ENCODE measurements at regions not wholly inside any gene's neighbourhood (a gene's known extent, or its start where the extent isn't known, plus 50 kb on each side); places are given as distances from the start of the nearest gene placed in this dataset.

GRCh38 chr6:104046426-104046825 is 813.3 kb downstream of the HACE1 start:
- DNase-seq: no peak
- Histone ChIP-seq H3K27ac (no peak overlapping the region), H3K36me3 (no peaks in the 10 kb centered on the region), H3K4me1 (no peaks in the 10 kb centered on the region), H3K9me3 (no peaks in the 10 kb centered on the region), H3K27me3 (no peaks in the 10 kb centered on the region), H3K4me3 (no peak overlapping the region)
- 19 to 38% (median 26%) methylated on average over 2 of the region's 2 CpGs for WGBS, 5 donors
- intact Hi-C loops (cut with DNase I; ENCODE audit: low total_unique reads): no loop called here
- TF ChIP-seq POLR2A (IDR thresholded peaks at IDR 0.05) (no peak), EP300 (IDR thresholded peaks at IDR 0.05) (no peak), POLR2AphosphoS5 (IDR thresholded peaks at IDR 0.05) (no peak)
- TF ChIP-seq, protein P1, sequence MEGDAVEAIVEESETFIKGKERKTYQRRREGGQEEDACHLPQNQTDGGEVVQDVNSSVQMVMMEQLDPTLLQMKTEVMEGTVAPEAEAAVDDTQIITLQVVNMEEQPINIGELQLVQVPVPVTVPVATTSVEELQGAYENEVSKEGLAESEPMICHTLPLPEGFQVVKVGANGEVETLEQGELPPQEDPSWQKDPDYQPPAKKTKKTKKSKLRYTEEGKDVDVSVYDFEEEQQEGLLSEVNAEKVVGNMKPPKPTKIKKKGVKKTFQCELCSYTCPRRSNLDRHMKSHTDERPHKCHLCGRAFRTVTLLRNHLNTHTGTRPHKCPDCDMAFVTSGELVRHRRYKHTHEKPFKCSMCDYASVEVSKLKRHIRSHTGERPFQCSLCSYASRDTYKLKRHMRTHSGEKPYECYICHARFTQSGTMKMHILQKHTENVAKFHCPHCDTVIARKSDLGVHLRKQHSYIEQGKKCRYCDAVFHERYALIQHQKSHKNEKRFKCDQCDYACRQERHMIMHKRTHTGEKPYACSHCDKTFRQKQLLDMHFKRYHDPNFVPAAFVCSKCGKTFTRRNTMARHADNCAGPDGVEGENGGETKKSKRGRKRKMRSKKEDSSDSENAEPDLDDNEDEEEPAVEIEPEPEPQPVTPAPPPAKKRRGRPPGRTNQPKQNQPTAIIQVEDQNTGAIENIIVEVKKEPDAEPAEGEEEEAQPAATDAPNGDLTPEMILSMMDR (IDR thresholded peaks at IDR 0.05): no peak

- intact Hi-C loops (cut with DNase I; ENCODE audit: low total_unique reads): no loop called here
- 35 to 63% (median 49%) methylated on average over 1 of the region's 1 CpG for WGBS, 5 donors
Observed at GRCh38 chr6:104031346-104031745, 828.4 kb downstream of the HACE1 start.

DNA sequence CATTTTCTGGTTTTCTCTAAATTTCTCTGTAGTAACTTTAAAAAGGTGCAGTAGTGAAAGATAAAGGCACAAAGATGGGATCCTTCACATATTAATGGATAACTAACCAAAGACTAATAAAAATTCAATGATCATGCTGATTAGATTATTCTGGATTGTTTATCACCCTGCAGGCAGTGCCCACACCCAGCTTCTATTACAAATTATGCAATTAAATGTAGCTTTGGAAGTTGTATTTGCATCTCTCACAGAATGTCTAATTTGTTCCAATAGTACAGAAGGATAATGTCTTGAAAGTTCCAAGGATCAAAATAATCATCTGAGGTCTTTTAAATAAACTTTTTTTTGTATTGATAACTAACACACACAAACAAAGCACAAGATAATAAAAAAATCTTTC is 837.6 kb downstream of the HACE1 start:
- intact Hi-C loops (cut with DNase I; ENCODE audit: low total_unique reads): no loop called here
- H3K27me3 ChIP-seq: no peaks in the 10 kb centered on the region
- H3K4me3 ChIP-seq: no peak overlapping the region
- no peak overlapping the region for H3K27ac ChIP-seq
- no peaks in the 10 kb centered on the region for H3K36me3 ChIP-seq
- no peak for DNase-seq
- TF ChIP-seq, protein P1 (IDR thresholded peaks at IDR 0.05): no peak
- TF ChIP-seq EP300 (IDR thresholded peaks at IDR 0.05) (no peak), POLR2A (IDR thresholded peaks at IDR 0.05) (no peak), POLR2AphosphoS5 (IDR thresholded peaks at IDR 0.05) (no peak)
- H3K4me1 ChIP-seq: no peaks in the 10 kb centered on the region
- H3K9me3 ChIP-seq: no peaks in the 10 kb centered on the region

More at GRCh38 chr6:104031346-104031745, 828.4 kb downstream of the HACE1 start:
- no peaks in the 10 kb centered on the region for H3K9me3 ChIP-seq
- no peak for DNase-seq
- no peak for TF ChIP-seq POLR2A (IDR thresholded peaks at IDR 0.05)
- TF ChIP-seq EP300 (IDR thresholded peaks at IDR 0.05): no peak
- TF ChIP-seq, protein P1 (IDR thresholded peaks at IDR 0.05): no peak
- no peak for TF ChIP-seq POLR2AphosphoS5 (IDR thresholded peaks at IDR 0.05)
- H3K4me3 ChIP-seq: no peak overlapping the region
- H3K27ac ChIP-seq: no peak overlapping the region
- H3K36me3 ChIP-seq: no peaks in the 10 kb centered on the region
- no peaks in the 10 kb centered on the region for H3K27me3 ChIP-seq
- no peaks in the 10 kb centered on the region for H3K4me1 ChIP-seq

- Histone ChIP-seq H3K9me3 (no peaks in the 10 kb centered on the region), H3K36me3 (no peaks in the 10 kb centered on the region), H3K27me3 (no peaks in the 10 kb centered on the region), H3K4me3 (no peak overlapping the region), H3K27ac (no peak overlapping the region), H3K4me1 (no peaks in the 10 kb centered on the region)
- intact Hi-C loops (cut with DNase I; ENCODE audit: low total_unique reads): no loop called here
- WGBS, 5 donors: 75 to 85% (median 79%) methylated on average over 8 of the region's 8 CpGs
- no peak for DNase-seq
- TF ChIP-seq POLR2A (IDR thresholded peaks at IDR 0.05) (no peak), EP300 (IDR thresholded peaks at IDR 0.05) (no peak), POLR2AphosphoS5 (IDR thresholded peaks at IDR 0.05) (no peak)
- TF ChIP-seq, protein P1 (IDR thresholded peaks at IDR 0.05): no peak
Observed at GRCh38 chr6:104019075-104019753, 840.5 kb downstream of the HACE1 start.
